BJ (cell line): ENCODE measurements at regions not wholly inside any gene's neighbourhood (a gene's known extent, or its start where the extent isn't known, plus 50 kb on each side); places are given as distances from the start of the nearest gene placed in this dataset.

Source experiments
- CTCF ChIA-PET: fragments of 350-600 bp; formaldehyde crosslinking; extraction: SDS; loops from one replicate; lab custom pipeline; 2021; ENCODE audit warnings: antibody characterized with exemption, inconsistent platforms; lab: Yijun Ruan, JAX
- POLR2A ChIA-PET: fragments of 300-600 bp; sonication (Branson Sonifier 250); formaldehyde crosslinking; extraction: SDS; loops from one replicate; lab custom pipeline; 2021; ENCODE audit warnings: antibody characterized with exemption; lab: Charles Lee
- DNase-seq: peaks from one replicate; pipeline ENCODE4 v3.0.0-alpha.2; 2011; ENCODE audit warnings: low read depth
- H3K27me3 ChIP-seq: 2 replicates; pipeline ENCODE4 v1.6.0; 2011; ENCODE audit warnings: low read length; ENCODE audit not compliant: control insufficient read depth, insufficient read depth
- H3K36me3 ChIP-seq: 2 replicates; pipeline ENCODE4 v1.5.1; 2011; ENCODE audit warnings: low read length; ENCODE audit not compliant: control insufficient read depth, insufficient read depth
- H3K4me3 ChIP-seq: 2 replicates; pipeline ENCODE4 v1.5.1; 2011; ENCODE audit warnings: low read depth, mild to moderate bottlenecking, control low read depth, low read length
- TF ChIP-seq, protein P1 (sequence below): IDR thresholded peaks from 2 replicates; pipeline ENCODE4 v1.5.1; 2011; ENCODE audit warnings: low read depth, mild to moderate bottlenecking, control low read depth, inconsistent platforms, low read length, moderate library complexity; ENCODE audit not compliant: insufficient read depth

DNA sequence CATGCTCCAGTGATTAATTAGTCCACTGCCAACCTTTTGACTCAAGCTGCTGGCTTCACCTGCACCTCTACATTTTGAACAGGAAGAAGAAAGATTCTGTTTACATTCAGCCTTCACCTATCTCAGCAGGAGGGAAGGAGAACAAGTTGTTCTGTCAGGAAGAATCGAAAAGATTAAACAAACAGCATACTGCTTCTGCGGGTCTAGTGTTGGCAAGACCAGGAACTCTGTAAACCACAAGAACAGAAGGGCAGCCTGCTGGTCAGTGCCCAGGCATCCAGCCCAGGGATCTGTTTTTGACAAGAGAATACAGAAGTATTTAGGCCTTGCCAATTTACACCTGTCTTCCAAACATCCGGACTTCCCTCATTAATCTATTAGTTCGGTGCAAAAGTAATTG is 189.7 kb downstream of the CHD9NB start:
- no peak for DNase-seq
- Histone ChIP-seq H3K27me3 (no peaks in the 10 kb centered on the region), H3K36me3 (no peaks in the 10 kb centered on the region), H3K4me3 (no peak overlapping the region)
- POLR2A ChIA-PET, result no interaction called here
- CTCF ChIA-PET, result no interaction called here
- TF ChIP-seq, protein P1, sequence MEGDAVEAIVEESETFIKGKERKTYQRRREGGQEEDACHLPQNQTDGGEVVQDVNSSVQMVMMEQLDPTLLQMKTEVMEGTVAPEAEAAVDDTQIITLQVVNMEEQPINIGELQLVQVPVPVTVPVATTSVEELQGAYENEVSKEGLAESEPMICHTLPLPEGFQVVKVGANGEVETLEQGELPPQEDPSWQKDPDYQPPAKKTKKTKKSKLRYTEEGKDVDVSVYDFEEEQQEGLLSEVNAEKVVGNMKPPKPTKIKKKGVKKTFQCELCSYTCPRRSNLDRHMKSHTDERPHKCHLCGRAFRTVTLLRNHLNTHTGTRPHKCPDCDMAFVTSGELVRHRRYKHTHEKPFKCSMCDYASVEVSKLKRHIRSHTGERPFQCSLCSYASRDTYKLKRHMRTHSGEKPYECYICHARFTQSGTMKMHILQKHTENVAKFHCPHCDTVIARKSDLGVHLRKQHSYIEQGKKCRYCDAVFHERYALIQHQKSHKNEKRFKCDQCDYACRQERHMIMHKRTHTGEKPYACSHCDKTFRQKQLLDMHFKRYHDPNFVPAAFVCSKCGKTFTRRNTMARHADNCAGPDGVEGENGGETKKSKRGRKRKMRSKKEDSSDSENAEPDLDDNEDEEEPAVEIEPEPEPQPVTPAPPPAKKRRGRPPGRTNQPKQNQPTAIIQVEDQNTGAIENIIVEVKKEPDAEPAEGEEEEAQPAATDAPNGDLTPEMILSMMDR, result no peak

DNA sequence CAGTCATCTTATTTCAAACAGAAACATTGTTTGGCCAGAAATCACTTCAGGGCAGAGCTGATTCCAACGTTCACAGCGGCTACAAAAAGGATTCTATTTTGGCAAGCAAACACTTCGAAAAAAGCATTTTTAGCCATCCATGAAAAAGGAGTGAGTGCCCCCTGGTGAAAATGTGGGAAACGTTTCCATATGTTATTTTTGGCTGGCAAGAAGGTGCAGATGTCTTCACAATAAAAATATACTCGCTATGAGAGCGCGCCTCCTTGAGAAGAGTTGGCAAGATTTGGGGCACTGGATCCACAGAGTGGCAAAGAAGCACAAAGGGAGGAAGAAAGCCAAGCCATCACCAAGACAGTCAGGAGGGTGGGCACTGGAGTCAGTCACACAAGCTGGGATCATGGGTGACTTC is 191.1 kb downstream of the CHD9NB start:
- Histone ChIP-seq H3K27me3 (no peaks in the 10 kb centered on the region), H3K36me3 (no peaks in the 10 kb centered on the region), H3K4me3 (no peak overlapping the region)
- no peak for DNase-seq
- CTCF ChIA-PET, result no interaction called here
- TF ChIP-seq, protein P1, result no peak
- POLR2A ChIA-PET, result no interaction called here

DNA sequence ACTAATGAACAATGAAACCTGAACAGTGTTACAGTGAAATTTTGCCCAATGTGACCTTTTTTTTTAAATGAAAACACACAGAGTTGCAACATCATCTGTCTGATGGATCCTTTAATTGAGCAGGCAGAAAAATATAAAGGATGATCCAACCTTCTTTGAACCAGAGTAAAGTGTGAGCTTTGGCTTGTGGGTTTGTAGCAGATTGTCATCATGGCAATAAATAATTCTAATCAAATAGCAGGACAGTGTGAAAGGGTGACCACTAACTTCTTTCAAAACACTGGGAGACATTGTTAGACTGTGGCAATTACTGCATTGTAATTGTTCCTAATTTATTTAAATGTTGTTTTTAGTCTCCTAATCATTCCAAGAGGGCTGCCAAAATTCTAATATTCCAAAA is 197.2 kb downstream of the CHD9NB start:
- H3K36me3 ChIP-seq, result no peaks in the 10 kb centered on the region

DNA sequence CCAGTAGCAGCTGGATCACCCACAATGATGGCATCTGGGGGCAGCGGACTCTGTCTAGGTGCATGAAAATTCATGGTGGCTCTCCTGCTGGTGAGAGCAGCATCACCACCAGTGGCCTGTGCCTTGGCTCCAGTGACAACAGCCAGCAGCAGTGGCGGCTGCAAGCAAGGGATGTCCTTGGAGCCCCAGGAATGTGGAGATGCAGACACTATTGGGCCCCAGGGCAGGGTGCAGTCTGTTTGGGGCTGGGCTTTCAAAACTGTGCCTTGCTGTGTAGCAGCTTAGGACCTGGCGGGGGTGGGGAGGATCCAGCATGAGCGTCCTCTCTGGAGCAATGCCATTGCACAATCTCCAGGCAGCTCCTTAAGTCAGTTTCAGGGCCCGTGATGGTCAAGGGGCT is 199.7 kb downstream of the CHD9NB start:
- DNase-seq, result no peak
- CTCF ChIA-PET, result no interaction called here
- no peaks in the 10 kb centered on the region for H3K36me3 ChIP-seq
- no peak overlapping the region for H3K4me3 ChIP-seq
- TF ChIP-seq, protein P1, result no peak
- H3K27me3 ChIP-seq, result no peaks in the 10 kb centered on the region
- POLR2A ChIA-PET, result no interaction called here

More for the DNA sequence above, 197.2 kb downstream of the CHD9NB start:
- TF ChIP-seq, protein P1, result no peak
- POLR2A ChIA-PET, result no interaction called here
- CTCF ChIA-PET, result no interaction called here
- H3K27me3 ChIP-seq, result no peaks in the 10 kb centered on the region
- no peak for DNase-seq
- H3K4me3 ChIP-seq, result no peak overlapping the region

DNA sequence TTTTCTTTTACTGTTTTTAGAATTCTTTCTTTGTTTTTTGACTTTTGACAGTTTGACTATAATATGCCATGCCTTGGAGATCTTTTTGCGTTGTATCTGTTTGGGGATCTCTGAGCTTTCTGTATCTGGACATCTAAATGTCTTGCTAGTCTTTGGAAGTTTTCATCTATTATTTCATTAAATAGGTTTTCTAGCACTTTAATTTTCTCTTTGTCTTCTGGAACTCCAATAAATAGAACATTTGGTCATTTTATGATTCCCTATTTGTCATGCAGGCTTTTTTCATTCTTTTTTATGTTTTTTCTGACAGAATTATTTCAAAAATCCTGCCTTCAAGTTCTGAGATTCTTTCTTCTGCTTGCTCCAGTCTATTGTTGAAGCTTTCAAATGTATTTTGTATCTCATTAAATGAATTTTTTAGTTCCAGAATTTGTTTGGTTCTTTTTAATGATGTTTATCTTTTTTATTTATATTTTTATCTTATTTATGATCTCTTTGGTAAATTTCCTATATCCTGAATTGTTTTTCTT is 201.4 kb downstream of the CHD9NB start:
- no peaks in the 10 kb centered on the region for H3K36me3 ChIP-seq
- H3K4me3 ChIP-seq, result no peak overlapping the region
- H3K27me3 ChIP-seq, result no peaks in the 10 kb centered on the region
- CTCF ChIA-PET, result no interaction called here
- DNase-seq, result no peak
- TF ChIP-seq, protein P1, result no peak
- POLR2A ChIA-PET, result no interaction called here
